HCT116 (cell line): ENCODE measurements at regions not wholly inside any gene's neighbourhood (a gene's known extent, or its start where the extent isn't known, plus 50 kb on each side); places are given as distances from the start of the nearest gene placed in this dataset.

Experiments used
- ATAC-seq: fragments of 200-7000 bp; cut with Tn5 transposase; 2 replicates; pipeline ENCODE4 v1.9.1; 2020; ENCODE audit warnings: mild to moderate bottlenecking, moderate library complexity
- BruUV-seq: library from RNA; stranded (reverse); fragments of 400-500 nt; replicated peaks from 2 replicates; lab custom pipeline; 2021; lab: Mats Ljungman, UMichigan
- CTCF ChIA-PET: fragments of 300-600 bp; sonication (Branson Sonifier 250); formaldehyde crosslinking; loops from one replicate; lab custom pipeline; 2021; ENCODE audit warnings: antibody characterized with exemption; lab: Charles Lee
- POLR2A ChIA-PET: fragments of 300-600, 350-600 bp; sonication (Branson Sonifier 250); formaldehyde crosslinking; loops from one replicate; lab custom pipeline; 2021; ENCODE audit warnings: antibody characterized with exemption; lab: Charles Lee
- RAD21 ChIA-PET, 2 experiments: fragments of 300-600 bp; sonication (Branson Sonifier 250); formaldehyde crosslinking; loops; one replicate each; lab custom pipeline; 2023; ENCODE audit warnings: low total read pairs in 2 of 2; ENCODE audit not compliant: uncharacterized antibody in 2 of 2, unreplicated experiment in 2 of 2, low non-redundant PET in 1 of 2; lab: Charles Lee
- DNase-seq: peaks from one replicate; pipeline ENCODE4 v3.0.0-alpha.2; 2010; ENCODE audit warnings: low read depth, low spot score
- H2AFZ ChIP-seq: fragments of 200-600 bp; shearing (Covaris generic), sonication (generic); 2 replicates; pipeline ENCODE4 v1.6.1; 2017; ENCODE audit warnings: low read depth, mixed run types, mixed read lengths, antibody characterized with exemption, low read length; ENCODE audit not compliant: poor library complexity, severe bottlenecking
- H3K27ac ChIP-seq: 2 replicates; pipeline ENCODE4 v1.5.1; 2012; ENCODE audit warnings: low read depth, low read length
- H3K27me3 ChIP-seq: fragments of 200-600 bp; sonication (generic); 2 replicates; pipeline ENCODE4 v1.6.1; 2016; ENCODE audit warnings: mixed run types, low read length, mixed read lengths; ENCODE audit not compliant: insufficient read depth
- H3K36me3 ChIP-seq, 2 experiments: fragments of 200-500 bp in 1 of 2; fragments of 200-600 bp in 1 of 2; sonication (Bioruptor generic) in 1 of 2; sonication (generic) in 1 of 2; 2 replicates each; pipeline versions ENCODE4 v1.5.1 to v1.6.1; 2014 to 2016; ENCODE audit warnings: low read length in 2 of 2, inconsistent platforms in 1 of 2, mixed read lengths in 1 of 2, mixed run types in 1 of 2; ENCODE audit not compliant: insufficient read depth in 2 of 2, control insufficient read depth in 1 of 2
- H3K4me1 ChIP-seq, 2 experiments: fragments of 200-600 bp in 1 of 2; sonication (generic) in 1 of 2; 2 replicates each; pipeline versions ENCODE4 v1.5.1 to v1.6.1; 2012 to 2017; ENCODE audit warnings: low read length in 2 of 2, inconsistent platforms in 1 of 2, mild to moderate bottlenecking in 1 of 2, mixed read lengths in 1 of 2, mixed run types in 1 of 2, moderate library complexity in 1 of 2; ENCODE audit not compliant: insufficient read depth in 2 of 2, control insufficient read depth in 1 of 2
- H3K4me2 ChIP-seq: fragments of 200-600 bp; sonication (generic); 2 replicates; pipeline ENCODE4 v1.6.1; 2017; ENCODE audit warnings: mixed run types, low read length, mixed read lengths
- H3K4me3 ChIP-seq, 2 experiments: fragments of 200-600 bp in 1 of 2; sonication (generic) in 1 of 2; replicated peaks in 1 of 2; 2 replicates each; pipeline ENCODE4 v1.5.1; 2011 to 2016; ENCODE audit warnings: low read length in 2 of 2, control low read depth in 1 of 2, low read depth in 1 of 2, mild to moderate bottlenecking in 1 of 2, mixed read lengths in 1 of 2, mixed run types in 1 of 2
- H3K79me2 ChIP-seq: fragments of 200-600 bp; sonication (generic); 2 replicates; pipeline ENCODE4 v1.6.1; 2017; ENCODE audit warnings: mild to moderate bottlenecking, mixed run types, low read length, moderate library complexity, mixed read lengths; ENCODE audit not compliant: insufficient read depth
- H3K9ac ChIP-seq: fragments of 200-600 bp; sonication (generic); 2 replicates; pipeline ENCODE4 v1.6.1; 2016; ENCODE audit warnings: low read length, mixed read lengths
- H3K9me2 ChIP-seq: fragments of 200-600 bp; sonication (generic), shearing (Covaris generic); 2 replicates; pipeline ENCODE4 v1.6.1; 2017; ENCODE audit warnings: mixed run types, mild to moderate bottlenecking, moderate library complexity; ENCODE audit not compliant: insufficient read depth
- H3K9me3 ChIP-seq, 2 experiments: fragments of 200-500 bp in 1 of 2; fragments of 200-600 bp in 1 of 2; sonication (Bioruptor generic) in 1 of 2; sonication (generic) in 1 of 2; 2 replicates each; pipeline ENCODE4 v1.6.1; 2014 to 2017; ENCODE audit warnings: low read length in 2 of 2, mixed read lengths in 2 of 2, inconsistent platforms in 1 of 2, low read depth in 1 of 2, mild to moderate bottlenecking in 1 of 2, mixed run types in 1 of 2, moderate library complexity in 1 of 2; ENCODE audit not compliant: control insufficient read depth in 1 of 2, insufficient read depth in 1 of 2
- H4K20me1 ChIP-seq: fragments of 200-600 bp; sonication (generic), shearing (Covaris generic); 2 replicates; pipeline ENCODE4 v1.6.1; 2017; ENCODE audit warnings: mixed run types, mild to moderate bottlenecking, moderate library complexity; ENCODE audit not compliant: insufficient read depth
- ELF1 ChIP-seq: IDR thresholded peaks from 2 replicates; pipeline ENCODE4 v1.6.1; 2012; ENCODE audit warnings: low read depth, borderline replicate concordance
- EZH2 ChIP-seq: fragments of 200-600 bp; sonication (generic); IDR thresholded peaks from 2 replicates; pipeline ENCODE4 v1.6.1; 2017; ENCODE audit warnings: antibody characterized with exemption, mixed run types
- FOSL1 ChIP-seq: IDR thresholded peaks from 2 replicates; pipeline ENCODE4 v1.6.1; 2012; ENCODE audit warnings: low read depth
- JUND ChIP-seq: IDR thresholded peaks from 2 replicates; pipeline ENCODE4 v1.6.1; 2012
- POLR2A ChIP-seq: IDR thresholded peaks from 2 replicates; pipeline ENCODE4 v1.7.0; 2011; ENCODE audit warnings: borderline replicate concordance; ENCODE audit not compliant: insufficient read depth, insufficient read length; ENCODE audit errors: extremely low read depth
- SIN3A ChIP-seq: IDR thresholded peaks from 2 replicates; pipeline ENCODE4 v1.6.1; 2012; ENCODE audit warnings: low read depth
- SP1 ChIP-seq: IDR thresholded peaks from 2 replicates; pipeline ENCODE4 v1.6.1; 2012; ENCODE audit warnings: low read depth
- YY1 ChIP-seq: IDR thresholded peaks from 2 replicates; pipeline ENCODE4 v1.6.1; 2011; ENCODE audit warnings: low read length, low read depth, moderate library complexity, mild to moderate bottlenecking; ENCODE audit not compliant: insufficient replicate concordance; ENCODE audit errors: extremely low read depth
- ZFX ChIP-seq: fragments of 450-650 bp; IDR thresholded peaks from 2 replicates; pipeline ENCODE4 v1.6.1; 2017
- intact Hi-C: fragments of 100-400 bp; cut with micrococcal nuclease; formaldehyde crosslinking; loops from 2 replicates; pipeline ENCODE4 v1.10.0; 2022
- TF ChIP-seq, protein P1 (sequence below): IDR thresholded peaks from 2 replicates; pipeline ENCODE4 v1.6.1; 2012
- TF ChIP-seq, protein P2 (sequence below): IDR thresholded peaks from 2 replicates; pipeline ENCODE4 v1.6.1; 2012; ENCODE audit warnings: low read depth
- TF ChIP-seq, protein P3 (sequence below): IDR thresholded peaks from 2 replicates; pipeline ENCODE4 v1.6.1; 2012
- TF ChIP-seq, protein P4 (sequence below): IDR thresholded peaks from 2 replicates; pipeline ENCODE4 v1.6.1; 2011; ENCODE audit warnings: mild to moderate bottlenecking, low read length, moderate library complexity; ENCODE audit not compliant: insufficient replicate concordance; ENCODE audit errors: extremely low read depth

DNA sequence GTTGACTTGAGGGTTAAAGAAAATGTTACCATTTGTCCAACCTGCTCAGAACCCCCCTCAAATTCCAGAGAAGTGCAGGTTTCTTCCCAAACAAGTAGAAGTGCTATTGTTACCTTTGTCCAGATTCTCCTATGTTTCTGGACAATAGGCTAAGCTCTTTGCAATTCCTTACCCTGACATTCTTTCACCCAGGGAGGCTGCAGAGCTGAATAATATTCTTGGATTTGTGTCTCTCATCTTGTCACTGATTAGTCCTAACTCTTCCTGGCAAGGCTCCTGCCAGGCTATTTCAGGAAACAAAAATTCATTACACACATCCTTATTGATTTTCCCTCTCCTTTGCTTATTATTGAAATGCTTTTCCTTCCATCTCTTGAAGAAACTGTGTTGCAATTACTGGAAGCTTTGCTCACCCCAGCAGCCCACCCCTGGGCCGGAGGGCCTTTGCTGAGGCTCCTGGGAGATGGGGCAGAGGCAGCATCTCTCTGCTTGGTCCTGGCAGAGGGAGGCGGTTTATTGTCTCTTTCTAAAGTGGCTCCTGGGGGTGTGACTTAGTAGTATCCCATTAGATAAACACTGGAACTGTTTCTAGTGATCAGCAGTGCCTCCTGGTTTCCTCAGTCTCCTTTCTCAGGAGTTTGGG lies 207.5 kb upstream of the PELI2 start:
- CTCF ChIA-PET, result no interaction called here
- no peak for ATAC-seq
- intact Hi-C loops, result no loop called here

More for the DNA sequence above, 207.5 kb upstream of the PELI2 start:
- Histone ChIP-seq H3K9me3 (no peaks in the 10 kb centered on the region), H3K27ac (no peak overlapping the region), H3K4me1 (peaks cover 0 to 3% of the 10 kb centered on the region in 2 experiments; a peak in 1 of 4 replicates), H3K36me3 (no peaks in the 10 kb centered on the region), H3K9me2 (no peaks in the 10 kb centered on the region), H2AFZ (no peak overlapping the region), H3K4me3 (no peak overlapping the region), H3K79me2 (no peaks in the 10 kb centered on the region), H3K4me2 (no peak overlapping the region), H3K27me3 (peaks cover 30% of the 10 kb centered on the region), H4K20me1 (no peaks in the 10 kb centered on the region), H3K9ac (no peak overlapping the region)
- no TSS peak for BruUV-seq
- TF ChIP-seq JUND (no peak), SIN3A (no peak), ZFX (no peak), SP1 (no peak), ELF1 (no peak), POLR2A (no peak), EZH2 (no peak), YY1 (no peak), FOSL1 (no peak)
- TF ChIP-seq, protein P1, sequence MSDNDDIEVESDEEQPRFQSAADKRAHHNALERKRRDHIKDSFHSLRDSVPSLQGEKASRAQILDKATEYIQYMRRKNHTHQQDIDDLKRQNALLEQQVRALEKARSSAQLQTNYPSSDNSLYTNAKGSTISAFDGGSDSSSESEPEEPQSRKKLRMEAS, result no peak
- TF ChIP-seq, protein P2, sequence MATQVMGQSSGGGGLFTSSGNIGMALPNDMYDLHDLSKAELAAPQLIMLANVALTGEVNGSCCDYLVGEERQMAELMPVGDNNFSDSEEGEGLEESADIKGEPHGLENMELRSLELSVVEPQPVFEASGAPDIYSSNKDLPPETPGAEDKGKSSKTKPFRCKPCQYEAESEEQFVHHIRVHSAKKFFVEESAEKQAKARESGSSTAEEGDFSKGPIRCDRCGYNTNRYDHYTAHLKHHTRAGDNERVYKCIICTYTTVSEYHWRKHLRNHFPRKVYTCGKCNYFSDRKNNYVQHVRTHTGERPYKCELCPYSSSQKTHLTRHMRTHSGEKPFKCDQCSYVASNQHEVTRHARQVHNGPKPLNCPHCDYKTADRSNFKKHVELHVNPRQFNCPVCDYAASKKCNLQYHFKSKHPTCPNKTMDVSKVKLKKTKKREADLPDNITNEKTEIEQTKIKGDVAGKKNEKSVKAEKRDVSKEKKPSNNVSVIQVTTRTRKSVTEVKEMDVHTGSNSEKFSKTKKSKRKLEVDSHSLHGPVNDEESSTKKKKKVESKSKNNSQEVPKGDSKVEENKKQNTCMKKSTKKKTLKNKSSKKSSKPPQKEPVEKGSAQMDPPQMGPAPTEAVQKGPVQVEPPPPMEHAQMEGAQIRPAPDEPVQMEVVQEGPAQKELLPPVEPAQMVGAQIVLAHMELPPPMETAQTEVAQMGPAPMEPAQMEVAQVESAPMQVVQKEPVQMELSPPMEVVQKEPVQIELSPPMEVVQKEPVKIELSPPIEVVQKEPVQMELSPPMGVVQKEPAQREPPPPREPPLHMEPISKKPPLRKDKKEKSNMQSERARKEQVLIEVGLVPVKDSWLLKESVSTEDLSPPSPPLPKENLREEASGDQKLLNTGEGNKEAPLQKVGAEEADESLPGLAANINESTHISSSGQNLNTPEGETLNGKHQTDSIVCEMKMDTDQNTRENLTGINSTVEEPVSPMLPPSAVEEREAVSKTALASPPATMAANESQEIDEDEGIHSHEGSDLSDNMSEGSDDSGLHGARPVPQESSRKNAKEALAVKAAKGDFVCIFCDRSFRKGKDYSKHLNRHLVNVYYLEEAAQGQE, result no peak
- TF ChIP-seq, protein P3, sequence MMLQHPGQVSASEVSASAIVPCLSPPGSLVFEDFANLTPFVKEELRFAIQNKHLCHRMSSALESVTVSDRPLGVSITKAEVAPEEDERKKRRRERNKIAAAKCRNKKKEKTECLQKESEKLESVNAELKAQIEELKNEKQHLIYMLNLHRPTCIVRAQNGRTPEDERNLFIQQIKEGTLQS, result no peak
- TF ChIP-seq, protein P4, sequence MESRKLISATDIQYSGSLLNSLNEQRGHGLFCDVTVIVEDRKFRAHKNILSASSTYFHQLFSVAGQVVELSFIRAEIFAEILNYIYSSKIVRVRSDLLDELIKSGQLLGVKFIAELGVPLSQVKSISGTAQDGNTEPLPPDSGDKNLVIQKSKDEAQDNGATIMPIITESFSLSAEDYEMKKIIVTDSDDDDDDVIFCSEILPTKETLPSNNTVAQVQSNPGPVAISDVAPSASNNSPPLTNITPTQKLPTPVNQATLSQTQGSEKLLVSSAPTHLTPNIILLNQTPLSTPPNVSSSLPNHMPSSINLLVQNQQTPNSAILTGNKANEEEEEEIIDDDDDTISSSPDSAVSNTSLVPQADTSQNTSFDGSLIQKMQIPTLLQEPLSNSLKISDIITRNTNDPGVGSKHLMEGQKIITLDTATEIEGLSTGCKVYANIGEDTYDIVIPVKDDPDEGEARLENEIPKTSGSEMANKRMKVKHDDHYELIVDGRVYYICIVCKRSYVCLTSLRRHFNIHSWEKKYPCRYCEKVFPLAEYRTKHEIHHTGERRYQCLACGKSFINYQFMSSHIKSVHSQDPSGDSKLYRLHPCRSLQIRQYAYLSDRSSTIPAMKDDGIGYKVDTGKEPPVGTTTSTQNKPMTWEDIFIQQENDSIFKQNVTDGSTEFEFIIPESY, result no peak
- ChIA-PET RAD21 (no interaction called here), POLR2A (no interaction called here)
- no peak for DNase-seq
